Neural progenitor cell (in vitro differentiated cells): ENCODE measurements at regions not wholly inside any gene's neighbourhood (a gene's known extent, or its start where the extent isn't known, plus 50 kb on each side); places are given as distances from the start of the nearest gene placed in this dataset.

Experiments used
- EZH2 ChIP-seq: fragments of 200-600 bp; sonication (generic); IDR thresholded peaks from 2 replicates; pipeline ENCODE4 v1.6.1; 2017; ENCODE audit warnings: antibody characterized with exemption, mild to moderate bottlenecking, moderate library complexity
- EZH2phosphoT487 ChIP-seq: fragments of 200-600 bp; sonication (generic); IDR thresholded peaks from 2 replicates; pipeline ENCODE4 v1.6.1; 2017; ENCODE audit warnings: antibody characterized with exemption
- TF ChIP-seq, protein P1 (sequence below): fragments of 200-600 bp; sonication (generic); IDR thresholded peaks from 2 replicates; pipeline ENCODE4 v1.5.1; 2017; ENCODE audit warnings: antibody characterized with exemption, mild to moderate bottlenecking

- TF ChIP-seq, protein P1, sequence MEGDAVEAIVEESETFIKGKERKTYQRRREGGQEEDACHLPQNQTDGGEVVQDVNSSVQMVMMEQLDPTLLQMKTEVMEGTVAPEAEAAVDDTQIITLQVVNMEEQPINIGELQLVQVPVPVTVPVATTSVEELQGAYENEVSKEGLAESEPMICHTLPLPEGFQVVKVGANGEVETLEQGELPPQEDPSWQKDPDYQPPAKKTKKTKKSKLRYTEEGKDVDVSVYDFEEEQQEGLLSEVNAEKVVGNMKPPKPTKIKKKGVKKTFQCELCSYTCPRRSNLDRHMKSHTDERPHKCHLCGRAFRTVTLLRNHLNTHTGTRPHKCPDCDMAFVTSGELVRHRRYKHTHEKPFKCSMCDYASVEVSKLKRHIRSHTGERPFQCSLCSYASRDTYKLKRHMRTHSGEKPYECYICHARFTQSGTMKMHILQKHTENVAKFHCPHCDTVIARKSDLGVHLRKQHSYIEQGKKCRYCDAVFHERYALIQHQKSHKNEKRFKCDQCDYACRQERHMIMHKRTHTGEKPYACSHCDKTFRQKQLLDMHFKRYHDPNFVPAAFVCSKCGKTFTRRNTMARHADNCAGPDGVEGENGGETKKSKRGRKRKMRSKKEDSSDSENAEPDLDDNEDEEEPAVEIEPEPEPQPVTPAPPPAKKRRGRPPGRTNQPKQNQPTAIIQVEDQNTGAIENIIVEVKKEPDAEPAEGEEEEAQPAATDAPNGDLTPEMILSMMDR: no peak
- TF ChIP-seq EZH2 (no peak), EZH2phosphoT487 (no peak)
Measured at GRCh38 chr13:59542303-59542702, 621.4 kb downstream of the DIAPH3 start.
